ENCODE measurements at regions not wholly inside any gene's neighbourhood (a gene's known extent, or its start where the extent isn't known, plus 50 kb on each side); places are given as distances from the start of the nearest gene placed in this dataset.

DNA sequence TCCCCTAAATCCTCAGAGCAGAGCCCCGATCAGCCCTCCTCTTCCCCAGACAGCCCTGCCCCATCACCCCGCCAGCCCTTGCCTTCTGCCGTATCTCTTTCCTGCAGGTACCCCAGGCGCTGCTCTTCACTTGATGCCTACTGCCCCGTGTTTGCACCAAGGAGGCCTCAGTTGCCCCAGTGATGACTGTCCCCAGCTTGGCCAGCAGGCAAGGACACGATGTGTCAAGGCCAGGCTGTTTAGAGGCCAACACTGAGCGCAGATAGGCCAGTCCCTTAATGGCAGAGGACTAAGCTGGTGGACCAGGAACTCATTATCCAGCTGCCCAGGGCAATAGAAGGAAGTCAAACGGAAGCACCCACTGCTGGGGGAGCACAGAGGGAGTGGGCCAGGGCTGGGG is 68.4 kb downstream of the CAMK2N1 start:
- TF ChIP-seq, protein P1, sequence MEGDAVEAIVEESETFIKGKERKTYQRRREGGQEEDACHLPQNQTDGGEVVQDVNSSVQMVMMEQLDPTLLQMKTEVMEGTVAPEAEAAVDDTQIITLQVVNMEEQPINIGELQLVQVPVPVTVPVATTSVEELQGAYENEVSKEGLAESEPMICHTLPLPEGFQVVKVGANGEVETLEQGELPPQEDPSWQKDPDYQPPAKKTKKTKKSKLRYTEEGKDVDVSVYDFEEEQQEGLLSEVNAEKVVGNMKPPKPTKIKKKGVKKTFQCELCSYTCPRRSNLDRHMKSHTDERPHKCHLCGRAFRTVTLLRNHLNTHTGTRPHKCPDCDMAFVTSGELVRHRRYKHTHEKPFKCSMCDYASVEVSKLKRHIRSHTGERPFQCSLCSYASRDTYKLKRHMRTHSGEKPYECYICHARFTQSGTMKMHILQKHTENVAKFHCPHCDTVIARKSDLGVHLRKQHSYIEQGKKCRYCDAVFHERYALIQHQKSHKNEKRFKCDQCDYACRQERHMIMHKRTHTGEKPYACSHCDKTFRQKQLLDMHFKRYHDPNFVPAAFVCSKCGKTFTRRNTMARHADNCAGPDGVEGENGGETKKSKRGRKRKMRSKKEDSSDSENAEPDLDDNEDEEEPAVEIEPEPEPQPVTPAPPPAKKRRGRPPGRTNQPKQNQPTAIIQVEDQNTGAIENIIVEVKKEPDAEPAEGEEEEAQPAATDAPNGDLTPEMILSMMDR (IDR thresholded peaks at IDR 0.05): no peak
- no peak for TF ChIP-seq POLR2A (IDR thresholded peaks at IDR 0.05; ENCODE audit: low read depth)
- TF ChIP-seq POLR2AphosphoS5 (IDR thresholded peaks at IDR 0.05): no peak
- TF ChIP-seq EP300 (IDR thresholded peaks at IDR 0.05): no peak
